OCI-LY1 (cell line): ENCODE measurements at regions not wholly inside any gene's neighbourhood (a gene's known extent, or its start where the extent isn't known, plus 50 kb on each side); places are given as distances from the start of the nearest gene placed in this dataset.

ENCODE experiments used
- H2AFZ ChIP-seq: fragments of 200-600 bp; sonication (generic), shearing (Covaris generic); 2 replicates; pipeline ENCODE4 v1.6.0; 2014; ENCODE audit warnings: antibody characterized with exemption, mild to moderate bottlenecking, low read length
- H3F3A ChIP-seq: fragments of 200-600 bp; sonication (generic), shearing (Covaris generic); 2 replicates; pipeline ENCODE4 v1.6.0; 2014; ENCODE audit warnings: mild to moderate bottlenecking, antibody characterized with exemption, low read length, moderate library complexity; ENCODE audit not compliant: insufficient read depth
- H3K27ac ChIP-seq: fragments of 200-600 bp; sonication (generic); 2 replicates; pipeline ENCODE4 v1.5.1; 2014; ENCODE audit warnings: low read length, mixed run types, mild to moderate bottlenecking, low read depth; ENCODE audit not compliant: poor library complexity, severe bottlenecking
- H3K27me3 ChIP-seq: fragments of 200-600 bp; sonication (generic); 2 replicates; pipeline ENCODE4 v1.6.0; 2014; ENCODE audit warnings: antibody characterized with exemption, mild to moderate bottlenecking, low read length, moderate library complexity; ENCODE audit not compliant: insufficient read depth
- H3K36me3 ChIP-seq: fragments of 200-600 bp; sonication (generic); 2 replicates; pipeline ENCODE4 v1.6.1; 2014; ENCODE audit warnings: mild to moderate bottlenecking, antibody characterized with exemption, low read length, moderate library complexity, mixed read lengths; ENCODE audit not compliant: insufficient read depth
- H3K4me1 ChIP-seq: fragments of 200-600 bp; sonication (generic); 2 replicates; pipeline ENCODE4 v1.5.1; 2014; ENCODE audit warnings: mild to moderate bottlenecking, low read length, moderate library complexity; ENCODE audit not compliant: insufficient read depth, severe bottlenecking
- H3K4me2 ChIP-seq: fragments of 200-600 bp; sonication (generic), shearing (Covaris generic); 2 replicates; pipeline ENCODE4 v1.6.1; 2014; ENCODE audit warnings: low read length
- H3K4me3 ChIP-seq: fragments of 200-600 bp; sonication (generic); 2 replicates; pipeline ENCODE4 v1.5.1; 2014; ENCODE audit warnings: low read length, low read depth, mild to moderate bottlenecking, mixed read lengths; ENCODE audit not compliant: poor library complexity, severe bottlenecking
- H3K79me2 ChIP-seq: fragments of 200-600 bp; shearing (Covaris generic); 2 replicates; pipeline ENCODE4 v1.6.1; 2016; ENCODE audit warnings: mixed run types, low read length, mixed read lengths; ENCODE audit not compliant: insufficient read depth
- H3K9ac ChIP-seq: fragments of 200-600 bp; sonication (generic), shearing (Covaris generic); 2 replicates; pipeline ENCODE4 v1.6.1; 2014; ENCODE audit warnings: mild to moderate bottlenecking, low read length, mixed read lengths
- H3K9me2 ChIP-seq: fragments of 200-600 bp; sonication (generic), shearing (Covaris generic); 2 replicates; pipeline ENCODE4 v1.6.1; 2014; ENCODE audit warnings: low read depth, mild to moderate bottlenecking, low read length, mixed read lengths
- H3K9me3 ChIP-seq: fragments of 200-600 bp; shearing (Covaris generic); 2 replicates; pipeline ENCODE4 v1.6.1; 2014; ENCODE audit warnings: low read length, mixed read lengths
- H4K20me1 ChIP-seq: fragments of 200-600 bp; sonication (generic), shearing (Covaris generic); 2 replicates; pipeline ENCODE4 v1.6.0; 2016; ENCODE audit warnings: mild to moderate bottlenecking, low read length; ENCODE audit not compliant: insufficient read depth
- EZH2 ChIP-seq: fragments of 200-600 bp; sonication (generic), shearing (Covaris generic); IDR thresholded peaks from 2 replicates; pipeline ENCODE4 v1.8.0; 2017; ENCODE audit warnings: borderline replicate concordance, mixed run types, mild to moderate bottlenecking, antibody characterized with exemption, low read length, moderate library complexity, mixed read lengths
- TF ChIP-seq, protein P1 (sequence below): fragments of 200-600 bp; sonication (generic), shearing (Covaris generic); IDR thresholded peaks from 2 replicates; pipeline ENCODE4 v1.5.1; 2017; ENCODE audit warnings: mild to moderate bottlenecking, antibody characterized with exemption, low read length, moderate library complexity, mixed read lengths

DNA sequence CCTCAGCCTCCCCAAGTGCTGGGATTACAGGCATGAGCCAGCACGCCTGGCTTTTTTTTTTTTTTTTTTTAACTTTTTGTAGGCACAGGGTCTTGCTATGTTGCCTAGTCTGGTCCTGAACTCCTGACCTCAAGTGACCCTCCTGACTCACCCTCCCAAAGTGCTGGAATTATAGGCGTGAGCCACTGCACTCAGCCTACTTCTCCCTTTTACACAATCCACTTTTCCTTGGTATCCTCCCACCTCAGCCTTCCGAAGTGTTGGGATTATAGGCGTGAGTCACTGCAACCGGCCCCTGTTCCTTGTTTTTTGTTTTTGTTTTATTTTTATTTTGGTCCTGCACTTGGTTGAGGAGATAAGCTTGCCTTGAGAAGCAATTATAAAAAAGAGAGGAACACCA, 75.9 kb upstream of the KMT2C start:
- Histone ChIP-seq H4K20me1 (no peaks in the 10 kb centered on the region), H3K27me3 (no peaks in the 10 kb centered on the region), H3K9me2 (no peaks in the 10 kb centered on the region), H3K4me1 (no peaks in the 10 kb centered on the region), H3K36me3 (no peaks in the 10 kb centered on the region), H3K27ac (no peak overlapping the region), H3K9me3 (peaks cover 7% of the 10 kb centered on the region; the same call in 1 of the 2 replicates), H3K79me2 (no peaks in the 10 kb centered on the region), H3F3A (no peaks in the 10 kb centered on the region), H3K4me2 (no peak overlapping the region), H3K4me3 (no peak overlapping the region), H2AFZ (no peak overlapping the region), H3K9ac (no peak overlapping the region)
- TF ChIP-seq, protein P1, sequence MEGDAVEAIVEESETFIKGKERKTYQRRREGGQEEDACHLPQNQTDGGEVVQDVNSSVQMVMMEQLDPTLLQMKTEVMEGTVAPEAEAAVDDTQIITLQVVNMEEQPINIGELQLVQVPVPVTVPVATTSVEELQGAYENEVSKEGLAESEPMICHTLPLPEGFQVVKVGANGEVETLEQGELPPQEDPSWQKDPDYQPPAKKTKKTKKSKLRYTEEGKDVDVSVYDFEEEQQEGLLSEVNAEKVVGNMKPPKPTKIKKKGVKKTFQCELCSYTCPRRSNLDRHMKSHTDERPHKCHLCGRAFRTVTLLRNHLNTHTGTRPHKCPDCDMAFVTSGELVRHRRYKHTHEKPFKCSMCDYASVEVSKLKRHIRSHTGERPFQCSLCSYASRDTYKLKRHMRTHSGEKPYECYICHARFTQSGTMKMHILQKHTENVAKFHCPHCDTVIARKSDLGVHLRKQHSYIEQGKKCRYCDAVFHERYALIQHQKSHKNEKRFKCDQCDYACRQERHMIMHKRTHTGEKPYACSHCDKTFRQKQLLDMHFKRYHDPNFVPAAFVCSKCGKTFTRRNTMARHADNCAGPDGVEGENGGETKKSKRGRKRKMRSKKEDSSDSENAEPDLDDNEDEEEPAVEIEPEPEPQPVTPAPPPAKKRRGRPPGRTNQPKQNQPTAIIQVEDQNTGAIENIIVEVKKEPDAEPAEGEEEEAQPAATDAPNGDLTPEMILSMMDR = no peak
- TF ChIP-seq EZH2 = no peak

GRCh38 chr7:152508701-152509100, 72.9 kb upstream of the KMT2C start:
- no peak for TF ChIP-seq EZH2
- TF ChIP-seq, protein P1 = no peak
- no peak overlapping the region for H3K4me3 ChIP-seq

GRCh38 chr7:152505606-152506005, 69.8 kb upstream of the KMT2C start:
- no peaks in the 10 kb centered on the region for H3K79me2 ChIP-seq
- no peak overlapping the region for H2AFZ ChIP-seq
- H3K36me3 ChIP-seq = no peaks in the 10 kb centered on the region
- TF ChIP-seq EZH2 = no peak
- TF ChIP-seq, protein P1 = no peak
- no peaks in the 10 kb centered on the region for H3F3A ChIP-seq
- H3K9me3 ChIP-seq = no peaks in the 10 kb centered on the region
- H3K4me2 ChIP-seq = no peak overlapping the region
- H4K20me1 ChIP-seq = no peaks in the 10 kb centered on the region
- no peak overlapping the region for H3K9ac ChIP-seq
- 0 out of 2 replicates have a peak, but pooled peaks cover 9% of the 10 kb centered on the region for H3K27me3 ChIP-seq
- H3K4me3 ChIP-seq = no peak overlapping the region
- no peaks in the 10 kb centered on the region for H3K9me2 ChIP-seq
- H3K4me1 ChIP-seq = no peaks in the 10 kb centered on the region
- H3K27ac ChIP-seq = no peak overlapping the region

More at GRCh38 chr7:152508701-152509100, 72.9 kb upstream of the KMT2C start:
- Histone ChIP-seq H2AFZ (no peak overlapping the region), H3K79me2 (no peaks in the 10 kb centered on the region), H3F3A (no peaks in the 10 kb centered on the region), H3K27me3 (no peaks in the 10 kb centered on the region), H3K27ac (no peak overlapping the region), H3K4me1 (no peaks in the 10 kb centered on the region), H3K4me2 (no peak overlapping the region), H4K20me1 (no peaks in the 10 kb centered on the region), H3K9me2 (no peaks in the 10 kb centered on the region), H3K9ac (no peak overlapping the region), H3K36me3 (no peaks in the 10 kb centered on the region), H3K9me3 (no peaks in the 10 kb centered on the region)
